ENCODE measurements at regions not wholly inside any gene's neighbourhood (a gene's known extent, or its start where the extent isn't known, plus 50 kb on each side); places are given as distances from the start of the nearest gene placed in this dataset.
"Not testable (repeated sequence)": the region's sequence is repeated elsewhere in the genome, so short reads cannot be mapped to it uniquely, and the experiment has no call there.

- TF ChIP-seq Cebpa-rat (IDR thresholded peaks at IDR 0.05) = no peak
These were observed 1007.4 kb upstream of the NOVA1 start for GRCh38 chr14:27605282-27605681.

GRCh38 chr14:27608377-27608776 lies 1010.5 kb upstream of the NOVA1 start:
- Histone ChIP-seq H3K4me2 (no peak overlapping the region), H3K36me3 (no peaks in the 10 kb centered on the region), H3K4me3 (no peak overlapping the region), H3K4me1 (no peaks in the 10 kb centered on the region), H3K9ac (no peak overlapping the region), H3K9me3 (replicated peaks in 1 of 11) (no peaks in the 10 kb centered on the region), H3K27ac (no peak overlapping the region), H3K27me3 (no peaks in the 10 kb centered on the region), H4K20me1 (no peaks in the 10 kb centered on the region)
- TF ChIP-seq Cebpa-rat (IDR thresholded peaks at IDR 0.05) = no peak

More at GRCh38 chr14:27605282-27605681, 1007.4 kb upstream of the NOVA1 start:
- Histone ChIP-seq H3K27ac (no peak overlapping the region), H3K27me3 (no peaks in the 10 kb centered on the region), H4K20me1 (no peaks in the 10 kb centered on the region), H3K4me3 (no peak overlapping the region), H3K9ac (no peak overlapping the region), H3K36me3 (no peaks in the 10 kb centered on the region), H3K4me1 (no peaks in the 10 kb centered on the region), H3K9me3 (replicated peaks in 1 of 11) (no peaks in the 10 kb centered on the region), H3K4me2 (no peak overlapping the region)

GRCh38 chr14:27612121-27612520 lies 1014.3 kb upstream of the NOVA1 start:
- Histone ChIP-seq H3K4me2 (no peak overlapping the region), H3K27ac (no peak overlapping the region), H3K27me3 (no peaks in the 10 kb centered on the region), H3K4me3 (no peak overlapping the region), H3K9me3 (replicated peaks in 1 of 11) (no peaks in the 10 kb centered on the region), H3K36me3 (no peaks in the 10 kb centered on the region), H4K20me1 (no peaks in the 10 kb centered on the region), H3K9ac (no peak overlapping the region), H3K4me1 (no peaks in the 10 kb centered on the region)
- no peak for TF ChIP-seq Cebpa-rat (IDR thresholded peaks at IDR 0.05)

GRCh38 chr14:27613102-27613501 lies 1015.3 kb upstream of the NOVA1 start:
- no peaks in the 10 kb centered on the region for H3K9me3 ChIP-seq (replicated peaks in 1 of 11)
- H3K4me2 ChIP-seq = no peak overlapping the region
- H3K4me3 ChIP-seq = no peak overlapping the region
- H3K9ac ChIP-seq = no peak overlapping the region
- no peaks in the 10 kb centered on the region for H3K27me3 ChIP-seq
- no peak overlapping the region for H3K27ac ChIP-seq
- no peaks in the 10 kb centered on the region for H4K20me1 ChIP-seq
- H3K4me1 ChIP-seq = no peaks in the 10 kb centered on the region
- H3K36me3 ChIP-seq = no peaks in the 10 kb centered on the region
- no peak for TF ChIP-seq Cebpa-rat (IDR thresholded peaks at IDR 0.05)

- Histone ChIP-seq H3K4me2 (no peak overlapping the region), H3K36me3 (no peaks in the 10 kb centered on the region), H3K27ac (no peak overlapping the region), H3K9ac (no peak overlapping the region), H3K4me1 (no peaks in the 10 kb centered on the region), H3K4me3 (no peak overlapping the region), H4K20me1 (no peaks in the 10 kb centered on the region), H3K9me3 (replicated peaks in 1 of 11) (peaks cover 18 to 26% (median 23%) of the 10 kb centered on the region in 11 experiments), H3K27me3 (no peaks in the 10 kb centered on the region)
- TF ChIP-seq Cebpa-rat (IDR thresholded peaks at IDR 0.05) = no peak
These were observed 1025.9 kb upstream of the NOVA1 start for GRCh38 chr14:27623782-27624181.

GRCh38 chr14:27634056-27634970 lies 1036.5 kb upstream of the NOVA1 start:
- Histone ChIP-seq H3K27me3 (no peaks in the 10 kb centered on the region), H3K4me2 (no peak overlapping the region), H3K4me3 (no peak overlapping the region), H3K27ac (no peak overlapping the region), H3K9me3 (replicated peaks in 1 of 11) (no peaks in the 10 kb centered on the region), H3K36me3 (no peaks in the 10 kb centered on the region), H3K4me1 (no peaks in the 10 kb centered on the region), H3K9ac (no peak overlapping the region), H4K20me1 (no peaks in the 10 kb centered on the region)
- no peak for TF ChIP-seq Cebpa-rat (IDR thresholded peaks at IDR 0.05)

GRCh38 chr14:27640688-27641087 lies 1042.9 kb upstream of the NOVA1 start:
- not testable (repeated sequence) for H3K27me3 ChIP-seq, H3K4me2 ChIP-seq, H3K4me1 ChIP-seq, H3K4me3 ChIP-seq, H4K20me1 ChIP-seq, H3K9ac ChIP-seq, H3K27ac ChIP-seq, H3K36me3 ChIP-seq
- H3K9me3 ChIP-seq (replicated peaks in 1 of 11) = peaks cover 0 to 14% (median 9%) of the 10 kb centered on the region in 11 experiments; a peak in 11 of 22 replicates

GRCh38 chr14:27642251-27642866 lies 1044.5 kb upstream of the NOVA1 start:
- Histone ChIP-seq H3K9ac (no peak overlapping the region), H3K27me3 (no peaks in the 10 kb centered on the region), H3K27ac (no peak overlapping the region), H3K9me3 (replicated peaks in 1 of 11) (peaks cover 0 to 14% (median 9%) of the 10 kb centered on the region in 11 experiments; a peak in 11 of 22 replicates), H3K4me1 (no peaks in the 10 kb centered on the region), H4K20me1 (no peaks in the 10 kb centered on the region), H3K4me3 (no peak overlapping the region), H3K4me2 (no peak overlapping the region), H3K36me3 (no peaks in the 10 kb centered on the region)
- TF ChIP-seq Cebpa-rat (IDR thresholded peaks at IDR 0.05) = no peak

GRCh38 chr14:27660683-27661082 lies 1062.8 kb upstream of the NOVA1 start:
- Histone ChIP-seq H3K4me3 (no peak overlapping the region), H3K27me3 (no peaks in the 10 kb centered on the region), H3K4me1 (no peaks in the 10 kb centered on the region), H3K27ac (no peak overlapping the region), H3K4me2 (no peak overlapping the region), H3K36me3 (no peaks in the 10 kb centered on the region), H4K20me1 (no peaks in the 10 kb centered on the region), H3K9ac (no peak overlapping the region), H3K9me3 (replicated peaks in 1 of 11) (peaks cover 5 to 16% (median 12%) of the 10 kb centered on the region in 11 experiments; a peak in 20 of 22 replicates)
- TF ChIP-seq Cebpa-rat (IDR thresholded peaks at IDR 0.05) = no peak

GRCh38 chr14:27668531-27668930 lies 1070.7 kb upstream of the NOVA1 start:
- Histone ChIP-seq H3K4me2 (no peak overlapping the region), H3K9me3 (replicated peaks in 1 of 11) (no peaks in the 10 kb centered on the region), H3K4me1 (no peaks in the 10 kb centered on the region), H3K27me3 (no peaks in the 10 kb centered on the region), H3K9ac (no peak overlapping the region), H3K27ac (no peak overlapping the region), H3K36me3 (no peaks in the 10 kb centered on the region), H4K20me1 (no peaks in the 10 kb centered on the region), H3K4me3 (no peak overlapping the region)
- TF ChIP-seq Cebpa-rat (IDR thresholded peaks at IDR 0.05) = no peak
